ENCODE measurements at regions not wholly inside any gene's neighbourhood (a gene's known extent, or its start where the extent isn't known, plus 50 kb on each side); places are given as distances from the start of the nearest gene placed in this dataset.

DNA sequence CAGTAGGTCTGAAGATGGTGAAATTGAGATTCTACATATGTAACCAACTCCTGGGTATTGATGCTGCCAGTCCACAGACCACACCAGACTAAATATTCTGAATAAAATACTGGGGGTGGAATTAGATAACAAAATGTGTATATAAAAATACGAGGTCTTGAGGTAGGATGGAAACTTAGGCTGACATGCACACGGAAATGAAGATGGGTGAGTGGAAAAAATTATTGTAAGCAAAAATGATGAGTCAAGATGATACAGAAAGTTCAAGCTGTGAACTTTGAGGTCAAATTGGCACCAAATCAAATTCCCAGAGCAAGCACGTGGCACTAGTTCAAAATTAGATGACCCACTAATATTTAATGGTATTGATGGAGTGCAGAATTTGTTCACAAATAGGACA lies 713.4 kb upstream of the ACO1 start:
- TF ChIP-seq POU5F1 (IDR thresholded peaks at IDR 0.05; ENCODE audit: low read depth, low read length): no peak
- no peak for TF ChIP-seq CHD1 (IDR thresholded peaks at IDR 0.05; ENCODE audit: low read depth, low read length)
- TF ChIP-seq, protein P1, sequence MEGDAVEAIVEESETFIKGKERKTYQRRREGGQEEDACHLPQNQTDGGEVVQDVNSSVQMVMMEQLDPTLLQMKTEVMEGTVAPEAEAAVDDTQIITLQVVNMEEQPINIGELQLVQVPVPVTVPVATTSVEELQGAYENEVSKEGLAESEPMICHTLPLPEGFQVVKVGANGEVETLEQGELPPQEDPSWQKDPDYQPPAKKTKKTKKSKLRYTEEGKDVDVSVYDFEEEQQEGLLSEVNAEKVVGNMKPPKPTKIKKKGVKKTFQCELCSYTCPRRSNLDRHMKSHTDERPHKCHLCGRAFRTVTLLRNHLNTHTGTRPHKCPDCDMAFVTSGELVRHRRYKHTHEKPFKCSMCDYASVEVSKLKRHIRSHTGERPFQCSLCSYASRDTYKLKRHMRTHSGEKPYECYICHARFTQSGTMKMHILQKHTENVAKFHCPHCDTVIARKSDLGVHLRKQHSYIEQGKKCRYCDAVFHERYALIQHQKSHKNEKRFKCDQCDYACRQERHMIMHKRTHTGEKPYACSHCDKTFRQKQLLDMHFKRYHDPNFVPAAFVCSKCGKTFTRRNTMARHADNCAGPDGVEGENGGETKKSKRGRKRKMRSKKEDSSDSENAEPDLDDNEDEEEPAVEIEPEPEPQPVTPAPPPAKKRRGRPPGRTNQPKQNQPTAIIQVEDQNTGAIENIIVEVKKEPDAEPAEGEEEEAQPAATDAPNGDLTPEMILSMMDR (IDR thresholded peaks at IDR 0.05; ENCODE audit: control extremely low read depth in 1 of 3, insufficient read depth in 1 of 3, low read depth in 1 of 3, low read length in 3 of 3): no peak
